ENCODE measurements at regions not wholly inside any gene's neighbourhood (a gene's known extent, or its start where the extent isn't known, plus 50 kb on each side); places are given as distances from the start of the nearest gene placed in this dataset.

DNA sequence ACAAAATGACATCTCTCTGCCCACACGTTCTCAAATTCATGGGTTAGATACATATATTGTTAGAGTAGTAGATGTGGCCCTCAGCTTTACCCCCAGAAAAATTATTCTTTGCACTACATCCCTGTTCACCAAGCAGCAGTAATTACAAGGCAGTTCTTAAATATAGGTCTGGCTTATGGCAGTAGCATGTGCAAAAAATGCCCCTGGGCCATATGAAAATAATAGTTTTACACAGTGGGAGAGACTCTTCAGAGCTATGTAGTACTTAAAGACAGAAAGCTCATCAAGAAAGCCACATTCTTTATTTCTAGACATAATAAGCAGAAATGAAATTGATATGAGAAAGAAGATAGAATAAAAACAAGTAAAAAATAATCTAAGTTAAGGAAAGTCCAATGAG lies 196.3 kb upstream of the FOXP2 start:
- TF ChIP-seq, protein P1, sequence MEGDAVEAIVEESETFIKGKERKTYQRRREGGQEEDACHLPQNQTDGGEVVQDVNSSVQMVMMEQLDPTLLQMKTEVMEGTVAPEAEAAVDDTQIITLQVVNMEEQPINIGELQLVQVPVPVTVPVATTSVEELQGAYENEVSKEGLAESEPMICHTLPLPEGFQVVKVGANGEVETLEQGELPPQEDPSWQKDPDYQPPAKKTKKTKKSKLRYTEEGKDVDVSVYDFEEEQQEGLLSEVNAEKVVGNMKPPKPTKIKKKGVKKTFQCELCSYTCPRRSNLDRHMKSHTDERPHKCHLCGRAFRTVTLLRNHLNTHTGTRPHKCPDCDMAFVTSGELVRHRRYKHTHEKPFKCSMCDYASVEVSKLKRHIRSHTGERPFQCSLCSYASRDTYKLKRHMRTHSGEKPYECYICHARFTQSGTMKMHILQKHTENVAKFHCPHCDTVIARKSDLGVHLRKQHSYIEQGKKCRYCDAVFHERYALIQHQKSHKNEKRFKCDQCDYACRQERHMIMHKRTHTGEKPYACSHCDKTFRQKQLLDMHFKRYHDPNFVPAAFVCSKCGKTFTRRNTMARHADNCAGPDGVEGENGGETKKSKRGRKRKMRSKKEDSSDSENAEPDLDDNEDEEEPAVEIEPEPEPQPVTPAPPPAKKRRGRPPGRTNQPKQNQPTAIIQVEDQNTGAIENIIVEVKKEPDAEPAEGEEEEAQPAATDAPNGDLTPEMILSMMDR (IDR thresholded peaks at IDR 0.05; ENCODE audit: extremely low read depth, insufficient read depth, missing control alignments): no peak
- no peak for DNase-seq (ENCODE audit: low spot score)
- in situ Hi-C loops (cut with MboI; ENCODE audit: low pct_unique_long_range_greater_than_20kb, low sequenced_read_pairs, unreplicated experiment): no loop called here

DNA sequence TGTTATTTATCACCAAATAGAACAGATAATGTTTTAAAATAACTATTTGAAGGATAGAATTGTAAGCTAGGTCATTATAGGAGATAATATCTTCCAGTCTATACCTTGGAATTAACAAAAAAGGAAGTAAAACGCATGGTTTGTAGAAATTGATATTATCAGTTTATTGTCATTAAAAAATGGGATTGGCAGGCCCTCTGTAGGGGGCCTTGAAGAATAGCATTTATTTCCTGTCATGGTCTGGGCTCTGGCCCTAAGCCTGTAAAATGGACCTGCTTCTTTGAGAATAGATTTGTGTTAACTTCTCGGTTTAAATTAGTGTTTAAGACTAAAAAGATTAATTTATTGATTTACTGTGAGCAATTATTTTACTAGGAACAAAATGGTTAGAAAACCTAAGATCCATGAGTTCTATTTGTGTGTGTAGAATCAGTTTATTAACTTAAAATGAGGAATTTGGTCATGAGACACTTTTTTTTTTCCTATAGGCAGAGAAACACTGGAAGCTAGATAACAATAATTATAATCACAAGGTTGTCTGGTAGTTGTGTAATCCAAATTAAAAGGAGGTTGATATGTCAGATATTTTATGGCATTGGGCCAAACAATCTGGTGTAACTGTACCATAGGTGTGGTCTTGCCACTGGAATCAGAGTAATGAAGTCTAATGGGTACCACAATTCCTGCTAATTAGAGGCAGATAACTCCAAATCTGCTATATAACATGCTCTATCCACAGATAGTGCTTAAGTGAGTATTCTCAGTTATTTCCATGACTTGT lies 197.4 kb upstream of the FOXP2 start:
- TF ChIP-seq, protein P1 (IDR thresholded peaks at IDR 0.05; ENCODE audit: extremely low read depth, insufficient read depth, missing control alignments): no peak
- DNase-seq (ENCODE audit: low spot score): no peak
- in situ Hi-C loops (cut with MboI; ENCODE audit: low pct_unique_long_range_greater_than_20kb, low sequenced_read_pairs, unreplicated experiment): no loop called here

DNA sequence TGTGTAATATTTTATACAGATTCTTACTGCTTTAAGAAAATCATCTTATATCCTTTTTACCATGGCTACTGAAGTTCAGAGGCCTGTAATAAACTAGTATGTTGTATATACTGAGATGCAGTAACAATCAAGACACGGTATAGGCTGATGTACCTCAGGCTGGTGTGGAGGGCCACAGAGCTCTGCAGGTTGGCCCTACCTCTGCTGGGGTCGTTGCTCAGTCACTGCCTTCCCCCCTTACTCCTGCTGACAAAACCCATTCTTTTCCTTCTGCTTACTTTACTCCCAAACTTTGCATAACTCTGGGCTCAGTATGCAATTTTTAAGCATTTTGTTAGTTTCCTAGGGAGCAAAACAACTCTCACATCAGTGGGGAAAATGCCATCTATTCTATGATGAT lies 200.1 kb upstream of the FOXP2 start:
- no peak for DNase-seq (ENCODE audit: low spot score)
- TF ChIP-seq, protein P1 (IDR thresholded peaks at IDR 0.05; ENCODE audit: extremely low read depth, insufficient read depth, missing control alignments): no peak
- in situ Hi-C loops (cut with MboI; ENCODE audit: low pct_unique_long_range_greater_than_20kb, low sequenced_read_pairs, unreplicated experiment): no loop called here

DNA sequence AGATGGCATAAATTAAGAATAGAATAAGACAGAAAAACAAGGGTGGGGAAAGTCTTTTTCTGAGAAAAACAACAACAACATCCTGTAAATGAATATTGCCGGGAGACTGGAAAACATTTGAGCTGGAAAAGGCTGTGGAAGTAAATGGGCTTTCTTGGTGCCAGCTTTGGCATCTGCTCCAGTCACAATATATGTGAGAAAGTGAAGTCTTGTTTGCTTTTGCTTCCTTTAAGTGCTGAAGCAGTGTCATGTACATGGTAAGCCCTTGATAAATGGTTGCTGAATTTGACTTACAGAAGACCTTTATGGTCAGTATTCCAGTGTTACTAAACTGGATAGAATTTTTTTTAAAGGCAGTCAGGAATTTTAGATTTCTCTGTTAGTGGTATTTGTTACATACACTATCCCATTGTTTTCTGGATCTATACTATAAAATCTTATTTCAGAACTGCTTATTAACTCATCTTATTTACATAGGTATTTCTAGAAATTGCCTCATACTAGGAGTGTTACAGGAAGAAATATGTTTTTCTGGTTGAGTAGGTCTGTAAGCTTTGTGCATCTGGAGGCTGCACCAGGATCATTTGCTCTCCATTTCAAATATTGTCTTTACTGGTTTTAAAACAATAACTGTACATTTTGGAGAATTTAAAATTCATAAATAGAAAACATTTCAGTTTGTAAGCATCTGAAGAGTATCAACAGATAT lies 201.7 kb upstream of the FOXP2 start:
- TF ChIP-seq, protein P1 (IDR thresholded peaks at IDR 0.05; ENCODE audit: extremely low read depth, insufficient read depth, missing control alignments): no peak
- in situ Hi-C loops (cut with MboI; ENCODE audit: low pct_unique_long_range_greater_than_20kb, low sequenced_read_pairs, unreplicated experiment): no loop called here

DNA sequence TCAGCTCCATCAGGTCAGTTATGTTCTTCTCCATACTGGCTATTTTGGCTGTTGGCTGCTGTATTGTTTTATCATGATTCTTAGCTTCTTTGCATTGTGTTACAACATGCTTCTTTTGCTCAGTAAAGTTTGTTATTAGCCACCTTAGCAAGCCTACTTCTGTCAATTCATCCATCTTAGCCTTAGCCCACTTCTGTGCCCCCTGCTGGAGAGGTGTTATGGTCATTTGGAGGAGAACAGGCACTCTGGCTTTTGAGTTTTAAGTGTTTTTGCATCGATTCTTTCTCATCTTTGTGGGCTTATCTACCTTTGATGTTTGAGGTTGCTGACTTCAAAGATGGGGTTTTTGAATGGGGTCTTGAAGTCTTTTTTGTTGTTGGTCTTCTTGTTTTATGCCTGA lies 204.6 kb upstream of the FOXP2 start:
- TF ChIP-seq, protein P1 (IDR thresholded peaks at IDR 0.05; ENCODE audit: extremely low read depth, insufficient read depth, missing control alignments): no peak
- no peak for DNase-seq (ENCODE audit: low spot score)
- in situ Hi-C loops (cut with MboI; ENCODE audit: low pct_unique_long_range_greater_than_20kb, low sequenced_read_pairs, unreplicated experiment): no loop called here

More for the DNA sequence above, 201.7 kb upstream of the FOXP2 start:
- DNase-seq (ENCODE audit: low spot score): no peak

DNA sequence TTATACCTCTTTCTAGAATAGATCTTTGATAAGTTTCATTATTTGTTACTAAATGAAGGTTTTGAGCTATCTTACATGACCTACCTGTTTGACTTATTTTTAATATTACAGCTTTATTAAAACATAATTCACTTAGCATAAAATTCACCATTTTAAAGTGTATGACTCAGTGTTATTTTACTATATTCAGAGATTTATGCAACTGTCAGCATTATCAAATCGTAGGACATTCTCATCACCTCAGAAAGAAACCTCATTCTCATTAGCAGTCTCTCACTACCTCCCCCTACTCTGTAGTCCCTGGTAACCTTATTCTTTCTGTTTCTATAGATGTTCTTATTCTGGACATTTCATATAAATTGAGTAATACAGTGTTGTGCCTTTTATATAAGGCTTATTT lies 207.9 kb upstream of the FOXP2 start:
- in situ Hi-C loops (cut with MboI; ENCODE audit: low pct_unique_long_range_greater_than_20kb, low sequenced_read_pairs, unreplicated experiment): no loop called here
- no peak for DNase-seq (ENCODE audit: low spot score)
- TF ChIP-seq, protein P1 (IDR thresholded peaks at IDR 0.05; ENCODE audit: extremely low read depth, insufficient read depth, missing control alignments): no peak

All from GM13977 (cell line).